ENCODE measurements at regions not wholly inside any gene's neighbourhood (a gene's known extent, or its start where the extent isn't known, plus 50 kb on each side); places are given as distances from the start of the nearest gene placed in this dataset.

DNA sequence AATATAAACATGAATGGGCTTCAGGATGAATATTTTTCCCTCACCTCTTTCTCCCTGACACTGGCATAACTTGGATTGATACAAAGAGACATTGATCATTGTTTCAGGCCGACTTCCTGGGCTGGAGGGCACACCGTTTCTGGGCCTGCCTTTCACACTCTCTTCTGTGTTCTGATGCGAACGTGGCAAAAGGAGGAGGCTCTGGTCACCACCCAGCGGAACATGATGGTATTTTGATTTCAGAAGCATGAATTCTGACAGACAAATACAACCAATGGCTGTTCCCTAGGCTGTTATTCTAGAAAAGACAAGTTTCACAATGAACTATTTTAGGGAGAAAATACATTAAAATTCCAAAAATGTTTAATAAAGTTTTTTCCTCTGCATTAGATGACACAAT is 534.5 kb upstream of the MKI67 start:
- TF ChIP-seq POLR2A (IDR thresholded peaks at IDR 0.05; ENCODE audit: low read depth, low read length) = no peak
- TF ChIP-seq TAF1 (IDR thresholded peaks at IDR 0.05; ENCODE audit: low read depth, low read length) = no peak
- no peak for TF ChIP-seq POLR2AphosphoS5 (IDR thresholded peaks at IDR 0.05; ENCODE audit: low read depth, low read length)

All from GM12891 (cell line).